Liver (tissue), 8 donors: ENCODE measurements at regions not wholly inside any gene's neighbourhood (a gene's known extent, or its start where the extent isn't known, plus 50 kb on each side); places are given as distances from the start of the nearest gene placed in this dataset.

ENCODE experiments used
- DNase-seq: peaks from one replicate; pipeline ENCODE4 v3.0.0-alpha.2; 2017; ENCODE audit warnings: low spot score
- H3K27ac ChIP-seq, 2 donors: one replicate each; pipeline ENCODE4 v1.7.0; 2013; ENCODE audit warnings: inconsistent platforms in 2 of 2, low read length in 2 of 2, control low read depth in 1 of 2, low read depth in 1 of 2, mild to moderate bottlenecking in 1 of 2
- H3K27me3 ChIP-seq, 4 donors: one replicate each; pipeline versions ENCODE4 v1.6.1 to v1.7.0; 2013; ENCODE audit warnings: low read length in 3 of 4, inconsistent platforms in 1 of 4, mild to moderate bottlenecking in 1 of 4, moderate library complexity in 1 of 4; ENCODE audit not compliant: control insufficient read depth in 4 of 4, insufficient read depth in 4 of 4
- H3K36me3 ChIP-seq, 4 donors: one replicate each; pipeline versions ENCODE4 v1.6.1 to v1.7.0; 2013; ENCODE audit warnings: low read length in 3 of 4, mild to moderate bottlenecking in 3 of 4, low read depth in 1 of 4, moderate library complexity in 1 of 4; ENCODE audit not compliant: control insufficient read depth in 4 of 4, insufficient read depth in 3 of 4
- H3K4me1 ChIP-seq, 4 donors: one replicate each; pipeline versions ENCODE4 v1.6.1 to v1.7.0; 2013; ENCODE audit warnings: low read length in 3 of 4, mild to moderate bottlenecking in 3 of 4, moderate library complexity in 1 of 4; ENCODE audit not compliant: control insufficient read depth in 4 of 4, insufficient read depth in 4 of 4
- H3K4me3 ChIP-seq, 3 donors: one replicate each; pipeline versions ENCODE4 v1.6.1 to v1.7.0; 2013; ENCODE audit warnings: low read length in 3 of 3, control low read depth in 1 of 3, low read depth in 1 of 3, mild to moderate bottlenecking in 1 of 3
- H3K9ac ChIP-seq, 2 donors: one replicate each; pipeline ENCODE4 v1.7.0; 2013; ENCODE audit warnings: low read length in 2 of 2, mild to moderate bottlenecking in 2 of 2, moderate library complexity in 2 of 2, control low read depth in 1 of 2, low read depth in 1 of 2
- H3K9me3 ChIP-seq, 4 donors: one replicate each; pipeline versions ENCODE4 v1.6.1 to v1.7.0; 2013; ENCODE audit warnings: low read length in 3 of 4; ENCODE audit not compliant: control insufficient read depth in 4 of 4
- ATF3 ChIP-seq: IDR thresholded peaks from 2 replicates; pipeline ENCODE4 v1.6.1; 2016; ENCODE audit warnings: antibody characterized with exemption
- FOXA1 ChIP-seq: IDR thresholded peaks from 2 replicates; pipeline ENCODE4 v1.6.1; 2016; ENCODE audit warnings: antibody characterized with exemption
- FOXA2 ChIP-seq: IDR thresholded peaks from 2 replicates; pipeline ENCODE4 v1.6.1; 2016; ENCODE audit warnings: antibody characterized with exemption
- GABPA ChIP-seq, 2 donors: IDR thresholded peaks in 1 of 2; conservative IDR thresholded peaks in 1 of 2; 2 replicates each; pipeline ENCODE4 v1.6.1; 2016; ENCODE audit warnings: antibody characterized with exemption in 2 of 2, mild to moderate bottlenecking in 1 of 2, moderate library complexity in 1 of 2
- HNF4A ChIP-seq, 2 donors: conservative IDR thresholded peaks; 2 replicates each; pipeline ENCODE4 v1.6.1; 2016; ENCODE audit warnings: antibody characterized with exemption in 2 of 2, mild to moderate bottlenecking in 2 of 2
- HNF4G ChIP-seq: IDR thresholded peaks from 2 replicates; pipeline ENCODE4 v1.6.1; 2016; ENCODE audit warnings: antibody characterized with exemption
- JUND ChIP-seq, 2 donors: IDR thresholded peaks; 2 replicates each; pipeline ENCODE4 v1.6.1; 2016; ENCODE audit warnings: antibody characterized with exemption in 2 of 2
- NR2F2 ChIP-seq: IDR thresholded peaks from 2 replicates; pipeline ENCODE4 v1.6.1; 2016; ENCODE audit warnings: antibody characterized with exemption
- RXRA ChIP-seq, 2 donors: IDR thresholded peaks; 2 replicates each; pipeline ENCODE4 v1.6.1; 2017 to 2018; ENCODE audit warnings: antibody characterized with exemption in 2 of 2, mild to moderate bottlenecking in 1 of 2
- SP1 ChIP-seq: IDR thresholded peaks from 2 replicates; pipeline ENCODE4 v1.6.1; 2018; ENCODE audit warnings: antibody characterized with exemption, mild to moderate bottlenecking
- TAF1 ChIP-seq: conservative IDR thresholded peaks from 2 replicates; pipeline ENCODE4 v1.6.1; 2016; ENCODE audit warnings: antibody characterized with exemption, mild to moderate bottlenecking
- YY1 ChIP-seq: IDR thresholded peaks from 2 replicates; pipeline ENCODE4 v1.6.1; 2016; ENCODE audit warnings: antibody characterized with exemption, mild to moderate bottlenecking
- ZBTB33 ChIP-seq: IDR thresholded peaks from 2 replicates; pipeline ENCODE4 v1.6.1; 2016; ENCODE audit warnings: antibody characterized with exemption
- WGBS: extraction: QIAGEN DNeasy Blood & Tissue Kit; methylation state at CpG from one replicate; pipeline ENCODE4 v1.1.7; 2013; 5-methylcytosine and 5-hydroxymethylcytosine counted together
- TF ChIP-seq, protein P1 (sequence below): IDR thresholded peaks from 2 replicates; pipeline ENCODE4 v1.6.1; 2016; ENCODE audit warnings: antibody characterized with exemption, mild to moderate bottlenecking
- TF ChIP-seq, protein P2 (sequence below): fragments of 150-350 bp; IDR thresholded peaks from 2 replicates; pipeline ENCODE4 v1.5.1; 2017; ENCODE audit warnings: improper control_type of control experiment, low read depth, low read length; ENCODE audit not compliant: missing input control
- TF ChIP-seq, protein P3 (sequence below): IDR thresholded peaks from 2 replicates; pipeline ENCODE4 v1.6.1; 2016; ENCODE audit warnings: antibody characterized with exemption
- donor health status: healthy.
- donor health status: healthy.
- donor health status: healthy.
- donor health status: healthy.
- donor health status: healthy.

- H3K9me3 ChIP-seq: no peaks in the 10 kb centered on the region
- TF ChIP-seq, protein P1, sequence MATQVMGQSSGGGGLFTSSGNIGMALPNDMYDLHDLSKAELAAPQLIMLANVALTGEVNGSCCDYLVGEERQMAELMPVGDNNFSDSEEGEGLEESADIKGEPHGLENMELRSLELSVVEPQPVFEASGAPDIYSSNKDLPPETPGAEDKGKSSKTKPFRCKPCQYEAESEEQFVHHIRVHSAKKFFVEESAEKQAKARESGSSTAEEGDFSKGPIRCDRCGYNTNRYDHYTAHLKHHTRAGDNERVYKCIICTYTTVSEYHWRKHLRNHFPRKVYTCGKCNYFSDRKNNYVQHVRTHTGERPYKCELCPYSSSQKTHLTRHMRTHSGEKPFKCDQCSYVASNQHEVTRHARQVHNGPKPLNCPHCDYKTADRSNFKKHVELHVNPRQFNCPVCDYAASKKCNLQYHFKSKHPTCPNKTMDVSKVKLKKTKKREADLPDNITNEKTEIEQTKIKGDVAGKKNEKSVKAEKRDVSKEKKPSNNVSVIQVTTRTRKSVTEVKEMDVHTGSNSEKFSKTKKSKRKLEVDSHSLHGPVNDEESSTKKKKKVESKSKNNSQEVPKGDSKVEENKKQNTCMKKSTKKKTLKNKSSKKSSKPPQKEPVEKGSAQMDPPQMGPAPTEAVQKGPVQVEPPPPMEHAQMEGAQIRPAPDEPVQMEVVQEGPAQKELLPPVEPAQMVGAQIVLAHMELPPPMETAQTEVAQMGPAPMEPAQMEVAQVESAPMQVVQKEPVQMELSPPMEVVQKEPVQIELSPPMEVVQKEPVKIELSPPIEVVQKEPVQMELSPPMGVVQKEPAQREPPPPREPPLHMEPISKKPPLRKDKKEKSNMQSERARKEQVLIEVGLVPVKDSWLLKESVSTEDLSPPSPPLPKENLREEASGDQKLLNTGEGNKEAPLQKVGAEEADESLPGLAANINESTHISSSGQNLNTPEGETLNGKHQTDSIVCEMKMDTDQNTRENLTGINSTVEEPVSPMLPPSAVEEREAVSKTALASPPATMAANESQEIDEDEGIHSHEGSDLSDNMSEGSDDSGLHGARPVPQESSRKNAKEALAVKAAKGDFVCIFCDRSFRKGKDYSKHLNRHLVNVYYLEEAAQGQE: no peak
- TF ChIP-seq HNF4G (no peak), SP1 (no peak), HNF4A (conservative IDR thresholded peaks at IDR 0.05) (no peak), YY1 (no peak)
- TF ChIP-seq, protein P2, sequence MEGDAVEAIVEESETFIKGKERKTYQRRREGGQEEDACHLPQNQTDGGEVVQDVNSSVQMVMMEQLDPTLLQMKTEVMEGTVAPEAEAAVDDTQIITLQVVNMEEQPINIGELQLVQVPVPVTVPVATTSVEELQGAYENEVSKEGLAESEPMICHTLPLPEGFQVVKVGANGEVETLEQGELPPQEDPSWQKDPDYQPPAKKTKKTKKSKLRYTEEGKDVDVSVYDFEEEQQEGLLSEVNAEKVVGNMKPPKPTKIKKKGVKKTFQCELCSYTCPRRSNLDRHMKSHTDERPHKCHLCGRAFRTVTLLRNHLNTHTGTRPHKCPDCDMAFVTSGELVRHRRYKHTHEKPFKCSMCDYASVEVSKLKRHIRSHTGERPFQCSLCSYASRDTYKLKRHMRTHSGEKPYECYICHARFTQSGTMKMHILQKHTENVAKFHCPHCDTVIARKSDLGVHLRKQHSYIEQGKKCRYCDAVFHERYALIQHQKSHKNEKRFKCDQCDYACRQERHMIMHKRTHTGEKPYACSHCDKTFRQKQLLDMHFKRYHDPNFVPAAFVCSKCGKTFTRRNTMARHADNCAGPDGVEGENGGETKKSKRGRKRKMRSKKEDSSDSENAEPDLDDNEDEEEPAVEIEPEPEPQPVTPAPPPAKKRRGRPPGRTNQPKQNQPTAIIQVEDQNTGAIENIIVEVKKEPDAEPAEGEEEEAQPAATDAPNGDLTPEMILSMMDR: no peak
- TF ChIP-seq, protein P3, sequence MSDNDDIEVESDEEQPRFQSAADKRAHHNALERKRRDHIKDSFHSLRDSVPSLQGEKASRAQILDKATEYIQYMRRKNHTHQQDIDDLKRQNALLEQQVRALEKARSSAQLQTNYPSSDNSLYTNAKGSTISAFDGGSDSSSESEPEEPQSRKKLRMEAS: no peak
- no peak for DNase-seq
Observed at GRCh38 chr2:146632707-146633106, 1212.1 kb upstream of the ACVR2A start.

DNA sequence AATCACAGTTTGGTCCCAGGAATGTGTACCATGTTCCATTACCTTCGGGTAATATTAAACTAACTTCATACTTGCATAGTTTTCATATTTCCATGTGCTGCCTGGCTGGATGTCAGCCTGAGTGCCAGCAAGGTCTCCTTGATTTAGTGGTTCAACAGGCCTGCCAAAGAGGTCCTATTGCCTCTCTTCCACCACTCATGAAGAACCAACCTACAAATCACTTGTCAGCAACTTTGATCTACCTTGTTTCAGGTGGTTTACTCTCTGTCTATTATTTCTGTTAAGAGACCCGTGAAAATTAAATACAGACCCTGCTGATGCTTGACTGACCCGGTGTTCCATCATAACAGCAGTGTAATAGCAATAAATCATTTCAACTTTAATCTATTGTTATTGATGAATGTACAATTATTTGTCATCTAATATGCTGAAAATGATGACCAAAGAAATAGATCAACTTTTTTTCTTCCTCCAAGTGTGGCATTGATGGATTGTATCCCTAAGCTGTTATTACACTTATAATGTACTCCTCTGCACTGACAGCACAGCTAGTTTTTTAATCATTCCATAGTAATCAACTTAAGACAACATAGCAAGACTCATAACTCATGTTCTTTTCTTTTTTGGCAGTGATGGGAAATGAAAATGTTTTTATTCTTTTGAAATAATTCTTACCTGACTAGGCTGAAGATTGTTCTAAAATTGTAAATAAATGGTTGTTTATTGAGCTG, 1220.2 kb upstream of the ACVR2A start:
- no peak overlapping the region for H3K4me3 ChIP-seq
- H3K4me1 ChIP-seq: no peaks in the 10 kb centered on the region
- H3K9ac ChIP-seq: no peak overlapping the region
- H3K9me3 ChIP-seq: no peaks in the 10 kb centered on the region
- no peak for DNase-seq
- H3K27me3 ChIP-seq: no peaks in the 10 kb centered on the region
- no peak overlapping the region for H3K27ac ChIP-seq
- no peaks in the 10 kb centered on the region for H3K36me3 ChIP-seq
- 75% methylated on average over 3 of the region's 3 CpGs for WGBS
- TF ChIP-seq, protein P3: no peak
- TF ChIP-seq ATF3 (no peak), JUND (IDR thresholded peaks at IDR 0.05) (no peak), SP1 (no peak), GABPA (IDR thresholded peaks at IDR 0.05 in 1 of 2, conservative IDR thresholded peaks at IDR 0.05 in 1 of 2) (no peak), FOXA2 (no peak), RXRA (IDR thresholded peaks at IDR 0.05) (no peak), NR2F2 (no peak), TAF1 (no peak), FOXA1 (no peak), HNF4G (no peak), ZBTB33 (no peak), YY1 (no peak), HNF4A (conservative IDR thresholded peaks at IDR 0.05) (no peak)
- TF ChIP-seq, protein P1: no peak
- TF ChIP-seq, protein P2: no peak

More at GRCh38 chr2:146632707-146633106, 1212.1 kb upstream of the ACVR2A start:
- 77% methylated on average over 4 of the region's 4 CpGs for WGBS
- Histone ChIP-seq H3K27me3 (no peaks in the 10 kb centered on the region), H3K9ac (no peak overlapping the region), H3K4me3 (no peak overlapping the region), H3K4me1 (no peaks in the 10 kb centered on the region), H3K36me3 (no peaks in the 10 kb centered on the region), H3K27ac (no peak overlapping the region)
